PC-9 (cell line): ENCODE measurements at regions not wholly inside any gene's neighbourhood (a gene's known extent, or its start where the extent isn't known, plus 50 kb on each side); places are given as distances from the start of the nearest gene placed in this dataset.
"Not testable (repeated sequence)": the region's sequence is repeated elsewhere in the genome, so short reads cannot be mapped to it uniquely, and the experiment has no call there.

Experiments used
- BruUV-seq: library from RNA; stranded (reverse); fragments of 400-500 nt; replicated peaks from 2 replicates; lab custom pipeline; 2021; lab: Mats Ljungman, UMichigan
- CTCF ChIA-PET: fragments of 300-600 bp; sonication (Branson Sonifier 250); formaldehyde crosslinking; loops from one replicate; lab custom pipeline; 2022; ENCODE audit warnings: antibody characterized with exemption; lab: Charles Lee
- POLR2A ChIA-PET: fragments of 300-600 bp; sonication (Branson Sonifier 250); formaldehyde crosslinking; loops from one replicate; lab custom pipeline; 2022; ENCODE audit warnings: antibody characterized with exemption; ENCODE audit not compliant: unreplicated experiment; lab: Charles Lee
- DNase-seq, 2 experiments: peaks; one replicate each; pipeline versions ENCODE4 v3.0.0 to v3.0.0-alpha.2; 2015 to 2022; ENCODE audit warnings: mixed read lengths in 1 of 2
- H2AFZ ChIP-seq: fragments of 200-600 bp; sonication (generic); 2 replicates; pipeline ENCODE4 v1.8.1; 2017; ENCODE audit warnings: antibody characterized with exemption
- H3F3A ChIP-seq: fragments of 200-600 bp; sonication (generic); 2 replicates; pipeline ENCODE4 v1.8.1; 2017; ENCODE audit warnings: antibody characterized with exemption, mild to moderate bottlenecking, low read depth; ENCODE audit not compliant: insufficient read depth
- H3K27ac ChIP-seq: fragments of 200-600 bp; sonication (generic); 2 replicates; pipeline ENCODE4 v1.6.1; 2016; ENCODE audit warnings: mixed run types
- H3K27me3 ChIP-seq: fragments of 200-600 bp; sonication (generic); 2 replicates; pipeline ENCODE4 v1.6.1; 2016; ENCODE audit warnings: low read depth, mixed run types; ENCODE audit not compliant: insufficient read depth
- H3K36me3 ChIP-seq: fragments of 200-600 bp; sonication (generic); 2 replicates; pipeline ENCODE4 v1.6.1; 2016; ENCODE audit warnings: low read depth, mixed run types
- H3K4me1 ChIP-seq: fragments of 200-600 bp; sonication (generic); replicated peaks from 2 replicates; pipeline ENCODE4 v1.6.1; 2016; ENCODE audit warnings: mixed run types; ENCODE audit not compliant: insufficient read depth
- H3K4me2 ChIP-seq: fragments of 200-600 bp; sonication (generic); 2 replicates; pipeline ENCODE4 v1.6.1; 2017; ENCODE audit warnings: mixed run types
- H3K4me3 ChIP-seq: fragments of 200-600 bp; sonication (generic); 2 replicates; pipeline ENCODE4 v1.6.1; 2016; ENCODE audit warnings: mixed run types
- H3K79me2 ChIP-seq: fragments of 200-600 bp; sonication (generic); 2 replicates; pipeline ENCODE4 v1.6.1; 2017; ENCODE audit warnings: low read depth, mixed run types
- H3K9me2 ChIP-seq: fragments of 200-600 bp; sonication (generic); 2 replicates; pipeline ENCODE4 v1.8.1; 2017; ENCODE audit warnings: mild to moderate bottlenecking; ENCODE audit not compliant: insufficient read depth
- H3K9me3 ChIP-seq: fragments of 200-600 bp; sonication (generic); 2 replicates; pipeline ENCODE4 v1.8.1; 2016; ENCODE audit warnings: low read depth; ENCODE audit not compliant: insufficient read depth
- H4K20me1 ChIP-seq: fragments of 200-600 bp; sonication (generic); 2 replicates; pipeline ENCODE4 v1.8.1; 2017; ENCODE audit not compliant: insufficient read depth
- EZH2 ChIP-seq: fragments of 200-600 bp; sonication (generic); IDR thresholded peaks from 2 replicates; pipeline ENCODE4 v1.8.0; 2017; ENCODE audit warnings: antibody characterized with exemption, low read depth
- intact Hi-C: fragments of 100-400 bp; cut with micrococcal nuclease; formaldehyde crosslinking; loops from one replicate; pipeline ENCODE4 v1.10.0; 2022; ENCODE audit not compliant: unreplicated experiment
- TF ChIP-seq, protein P1 (sequence below): fragments of 200-600 bp; sonication (generic); conservative IDR thresholded peaks from 2 replicates; pipeline ENCODE4 v1.6.1; 2017; ENCODE audit warnings: mixed run types, antibody characterized with exemption, mild to moderate bottlenecking, moderate library complexity

DNA sequence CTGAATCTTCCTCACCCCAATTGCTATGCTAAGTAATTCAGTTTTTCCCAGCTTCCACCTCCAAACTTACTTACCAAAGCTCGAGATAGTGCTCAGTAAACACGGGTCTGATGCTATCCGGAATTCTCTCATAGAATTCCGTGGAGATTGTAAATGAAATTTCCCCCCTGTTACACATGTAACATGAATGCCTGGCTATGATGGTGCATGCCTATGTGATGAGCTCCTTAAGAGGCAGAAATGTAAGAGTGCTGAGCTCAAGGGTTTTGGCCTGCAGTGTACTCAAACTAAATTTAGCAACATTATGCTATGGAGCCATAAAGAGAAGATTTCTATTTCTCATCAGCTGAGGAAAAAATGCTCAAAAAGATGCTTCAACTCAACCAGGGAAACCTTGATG lies 133.4 kb upstream of the FUT9 start:
- H3F3A ChIP-seq = no peaks in the 10 kb centered on the region
- H4K20me1 ChIP-seq = no peaks in the 10 kb centered on the region
- H3K79me2 ChIP-seq = no peaks in the 10 kb centered on the region
- peak overlapping the region; percentile 2; the same call in 1 of the 2 replicates for H2AFZ ChIP-seq
- TF ChIP-seq EZH2 = no peak
- TF ChIP-seq, protein P1, sequence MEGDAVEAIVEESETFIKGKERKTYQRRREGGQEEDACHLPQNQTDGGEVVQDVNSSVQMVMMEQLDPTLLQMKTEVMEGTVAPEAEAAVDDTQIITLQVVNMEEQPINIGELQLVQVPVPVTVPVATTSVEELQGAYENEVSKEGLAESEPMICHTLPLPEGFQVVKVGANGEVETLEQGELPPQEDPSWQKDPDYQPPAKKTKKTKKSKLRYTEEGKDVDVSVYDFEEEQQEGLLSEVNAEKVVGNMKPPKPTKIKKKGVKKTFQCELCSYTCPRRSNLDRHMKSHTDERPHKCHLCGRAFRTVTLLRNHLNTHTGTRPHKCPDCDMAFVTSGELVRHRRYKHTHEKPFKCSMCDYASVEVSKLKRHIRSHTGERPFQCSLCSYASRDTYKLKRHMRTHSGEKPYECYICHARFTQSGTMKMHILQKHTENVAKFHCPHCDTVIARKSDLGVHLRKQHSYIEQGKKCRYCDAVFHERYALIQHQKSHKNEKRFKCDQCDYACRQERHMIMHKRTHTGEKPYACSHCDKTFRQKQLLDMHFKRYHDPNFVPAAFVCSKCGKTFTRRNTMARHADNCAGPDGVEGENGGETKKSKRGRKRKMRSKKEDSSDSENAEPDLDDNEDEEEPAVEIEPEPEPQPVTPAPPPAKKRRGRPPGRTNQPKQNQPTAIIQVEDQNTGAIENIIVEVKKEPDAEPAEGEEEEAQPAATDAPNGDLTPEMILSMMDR = no peak
- BruUV-seq = no TSS peak
- H3K4me3 ChIP-seq = no peak overlapping the region
- H3K36me3 ChIP-seq = no peaks in the 10 kb centered on the region
- H3K4me2 ChIP-seq = no peak overlapping the region
- ChIA-PET POLR2A (no interaction called here), CTCF (no interaction called here)
- H3K9me2 ChIP-seq = no peaks in the 10 kb centered on the region
- H3K27ac ChIP-seq = no peak overlapping the region
- no peak for DNase-seq
- no peaks in the 10 kb centered on the region for H3K4me1 ChIP-seq
- intact Hi-C loops = no loop called here
- no peaks in the 10 kb centered on the region for H3K27me3 ChIP-seq
- no peaks in the 10 kb centered on the region for H3K9me3 ChIP-seq

GRCh38 chr6:95888711-95889110 lies 127.1 kb upstream of the FUT9 start:
- H3K27me3 ChIP-seq, CTCF ChIA-PET, DNase-seq, H3K27ac ChIP-seq, H3K36me3 ChIP-seq, POLR2A ChIA-PET, H3K9me3 ChIP-seq, H3F3A ChIP-seq, H3K4me2 ChIP-seq, BruUV-seq, H3K79me2 ChIP-seq, H3K4me1 ChIP-seq, H2AFZ ChIP-seq, H3K9me2 ChIP-seq, H3K4me3 ChIP-seq, H4K20me1 ChIP-seq, intact Hi-C loops: not testable (repeated sequence)

DNA sequence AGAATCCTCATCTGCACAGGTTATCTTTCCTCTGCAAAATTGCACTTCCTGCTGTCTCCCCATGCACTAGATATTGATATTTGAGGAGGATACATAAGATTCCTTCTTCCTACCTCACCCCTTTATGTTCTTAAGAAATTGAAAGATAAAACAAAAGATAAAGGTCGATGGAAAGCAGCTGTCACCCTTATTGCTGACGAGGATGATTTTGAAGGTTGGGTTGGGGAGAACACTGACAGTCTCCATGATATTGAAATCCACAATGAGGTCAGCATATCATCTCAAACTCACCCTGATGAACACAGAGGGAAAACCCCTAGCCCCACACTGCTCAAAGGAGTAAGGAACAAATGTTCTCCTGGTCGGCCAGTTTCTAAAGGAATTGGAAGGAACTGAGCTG lies 110.6 kb upstream of the FUT9 start:
- TF ChIP-seq, protein P1 = no peak
- TF ChIP-seq EZH2 = no peak
- no peaks in the 10 kb centered on the region for H4K20me1 ChIP-seq
- CTCF ChIA-PET = no interaction called here
- no peak overlapping the region for H3K4me3 ChIP-seq
- intact Hi-C loops = no loop called here
- no peaks in the 10 kb centered on the region for H3K4me1 ChIP-seq
- no TSS peak for BruUV-seq
- no peaks in the 10 kb centered on the region for H3K9me3 ChIP-seq
- no peaks in the 10 kb centered on the region for H3F3A ChIP-seq
- H3K27me3 ChIP-seq = no peaks in the 10 kb centered on the region
- DNase-seq = no peak
- no peaks in the 10 kb centered on the region for H3K36me3 ChIP-seq
- H3K9me2 ChIP-seq = no peaks in the 10 kb centered on the region
- POLR2A ChIA-PET = no interaction called here
- peak overlapping the region; percentile 50; the same call in 1 of the 2 replicates for H2AFZ ChIP-seq
- no peak overlapping the region for H3K4me2 ChIP-seq
- H3K27ac ChIP-seq = no peak overlapping the region
- no peaks in the 10 kb centered on the region for H3K79me2 ChIP-seq

- no peaks in the 10 kb centered on the region for H3F3A ChIP-seq
- H3K4me3 ChIP-seq = no peak overlapping the region
- H3K9me3 ChIP-seq = no peaks in the 10 kb centered on the region
- H4K20me1 ChIP-seq = no peaks in the 10 kb centered on the region
- H3K79me2 ChIP-seq = no peaks in the 10 kb centered on the region
- POLR2A ChIA-PET = no interaction called here
- H3K27ac ChIP-seq = no peak overlapping the region
- no peaks in the 10 kb centered on the region; the same call in 1 of the 2 replicates for H3K4me1 ChIP-seq
- CTCF ChIA-PET = no interaction called here
- no peak overlapping the region for H3K4me2 ChIP-seq
- 0 out of 2 replicates have a peak, but pooled peaks cover 4% of the 10 kb centered on the region for H3K9me2 ChIP-seq
- BruUV-seq = no TSS peak
- intact Hi-C loops = no loop called here
- no peak for TF ChIP-seq EZH2
- TF ChIP-seq, protein P1 = no peak
- H3K27me3 ChIP-seq = no peaks in the 10 kb centered on the region
- DNase-seq = no peak
- H2AFZ ChIP-seq = no peak overlapping the region
- no peaks in the 10 kb centered on the region for H3K36me3 ChIP-seq
Observed at GRCh38 chr6:95917034-95917433, 98.7 kb upstream of the FUT9 start.
